ENCODE measurements at regions not wholly inside any gene's neighbourhood (a gene's known extent, or its start where the extent isn't known, plus 50 kb on each side); places are given as distances from the start of the nearest gene placed in this dataset.

GRCh38 chr13:58446979-58447378, 815.4 kb downstream of the PCDH17 start:
- TF ChIP-seq POLR2A (IDR thresholded peaks at IDR 0.05; ENCODE audit: low read depth, low read length) = no peak
- TF ChIP-seq, protein P1, sequence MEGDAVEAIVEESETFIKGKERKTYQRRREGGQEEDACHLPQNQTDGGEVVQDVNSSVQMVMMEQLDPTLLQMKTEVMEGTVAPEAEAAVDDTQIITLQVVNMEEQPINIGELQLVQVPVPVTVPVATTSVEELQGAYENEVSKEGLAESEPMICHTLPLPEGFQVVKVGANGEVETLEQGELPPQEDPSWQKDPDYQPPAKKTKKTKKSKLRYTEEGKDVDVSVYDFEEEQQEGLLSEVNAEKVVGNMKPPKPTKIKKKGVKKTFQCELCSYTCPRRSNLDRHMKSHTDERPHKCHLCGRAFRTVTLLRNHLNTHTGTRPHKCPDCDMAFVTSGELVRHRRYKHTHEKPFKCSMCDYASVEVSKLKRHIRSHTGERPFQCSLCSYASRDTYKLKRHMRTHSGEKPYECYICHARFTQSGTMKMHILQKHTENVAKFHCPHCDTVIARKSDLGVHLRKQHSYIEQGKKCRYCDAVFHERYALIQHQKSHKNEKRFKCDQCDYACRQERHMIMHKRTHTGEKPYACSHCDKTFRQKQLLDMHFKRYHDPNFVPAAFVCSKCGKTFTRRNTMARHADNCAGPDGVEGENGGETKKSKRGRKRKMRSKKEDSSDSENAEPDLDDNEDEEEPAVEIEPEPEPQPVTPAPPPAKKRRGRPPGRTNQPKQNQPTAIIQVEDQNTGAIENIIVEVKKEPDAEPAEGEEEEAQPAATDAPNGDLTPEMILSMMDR (IDR thresholded peaks at IDR 0.05 in 2 of 3, conservative IDR thresholded peaks at IDR 0.05 in 1 of 3; ENCODE audit: control insufficient read depth in 2 of 3, extremely low read depth in 1 of 3, insufficient read depth in 1 of 3, low read depth in 3 of 3, low read length in 3 of 3) = no peak
- no peak for TF ChIP-seq SREBF2 (IDR thresholded peaks at IDR 0.05; ENCODE audit: low read length)
- TF ChIP-seq FOS (IDR thresholded peaks at IDR 0.05; ENCODE audit: borderline replicate concordance, extremely low read depth, insufficient read length) = no peak
- no peak for TF ChIP-seq JUND (IDR thresholded peaks at IDR 0.05; ENCODE audit: low read depth, low read length)
